ENCODE measurements at regions not wholly inside any gene's neighbourhood (a gene's known extent, or its start where the extent isn't known, plus 50 kb on each side); places are given as distances from the start of the nearest gene placed in this dataset.

- Histone ChIP-seq H3K36me3 (no peaks in the 10 kb centered on the region), H3K27ac (no peak overlapping the region), H3K4me3 (no peak overlapping the region), H3K27me3 (no peaks in the 10 kb centered on the region), H3K9me3 (no peaks in the 10 kb centered on the region), H3K4me1 (no peaks in the 10 kb centered on the region)
- TF ChIP-seq CTCF (IDR thresholded peaks at IDR 0.05) (no peak), POLR2A (IDR thresholded peaks at IDR 0.05) (no peak)
- DNase-seq, result no peak
- intact Hi-C loops (cut with DNase I; ENCODE audit: low total_unique reads), result no loop called here
Observed at GRCh38 chr9:89916001-89916597, 311.3 kb downstream of the GADD45G start.

- Histone ChIP-seq H3K9me3 (no peaks in the 10 kb centered on the region), H3K4me3 (no peak overlapping the region), H3K4me1 (no peaks in the 10 kb centered on the region), H3K27ac (no peak overlapping the region), H3K27me3 (no peaks in the 10 kb centered on the region), H3K36me3 (no peaks in the 10 kb centered on the region)
- TF ChIP-seq POLR2A (IDR thresholded peaks at IDR 0.05) (no peak), CTCF (IDR thresholded peaks at IDR 0.05) (no peak)
- DNase-seq, result no peak
- intact Hi-C loops (cut with DNase I; ENCODE audit: low total_unique reads), result no loop called here
Observed at GRCh38 chr9:89917861-89918260, 313.0 kb downstream of the GADD45G start.

DNA sequence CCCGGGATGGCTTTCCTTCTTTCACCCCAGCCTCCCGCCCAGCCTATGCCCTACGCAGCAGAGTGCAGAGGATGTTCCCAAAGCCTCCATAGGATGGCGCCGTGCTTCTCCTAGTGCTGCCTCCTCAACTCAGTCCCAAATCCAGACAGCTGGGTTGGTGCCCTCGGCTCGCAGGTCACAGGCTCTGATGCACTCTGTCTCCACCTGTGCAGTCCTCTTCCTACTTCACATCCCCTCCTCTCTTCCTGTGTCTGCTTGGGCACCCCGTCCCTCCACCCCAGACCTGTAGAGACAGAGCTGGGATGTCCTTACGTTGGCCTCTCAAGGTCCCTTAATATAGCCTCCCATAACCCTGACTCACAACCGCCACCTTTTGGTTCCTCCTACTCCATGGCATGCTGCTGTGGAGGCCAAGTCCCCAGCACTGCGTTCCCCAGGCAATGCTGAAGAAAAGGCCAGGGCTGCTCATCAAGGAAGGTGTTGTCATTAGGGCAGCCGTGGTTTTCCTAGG, 314.4 kb downstream of the GADD45G start:
- Histone ChIP-seq H3K27ac (no peak overlapping the region), H3K4me1 (no peaks in the 10 kb centered on the region), H3K27me3 (no peaks in the 10 kb centered on the region), H3K9me3 (no peaks in the 10 kb centered on the region), H3K4me3 (no peak overlapping the region), H3K36me3 (no peaks in the 10 kb centered on the region)
- intact Hi-C loops (cut with DNase I; ENCODE audit: low total_unique reads), result no loop called here
- TF ChIP-seq CTCF (IDR thresholded peaks at IDR 0.05) (peak in 1 of 4 experiments; percentile 8), POLR2A (IDR thresholded peaks at IDR 0.05) (no peak)
- no peak for DNase-seq

DNA sequence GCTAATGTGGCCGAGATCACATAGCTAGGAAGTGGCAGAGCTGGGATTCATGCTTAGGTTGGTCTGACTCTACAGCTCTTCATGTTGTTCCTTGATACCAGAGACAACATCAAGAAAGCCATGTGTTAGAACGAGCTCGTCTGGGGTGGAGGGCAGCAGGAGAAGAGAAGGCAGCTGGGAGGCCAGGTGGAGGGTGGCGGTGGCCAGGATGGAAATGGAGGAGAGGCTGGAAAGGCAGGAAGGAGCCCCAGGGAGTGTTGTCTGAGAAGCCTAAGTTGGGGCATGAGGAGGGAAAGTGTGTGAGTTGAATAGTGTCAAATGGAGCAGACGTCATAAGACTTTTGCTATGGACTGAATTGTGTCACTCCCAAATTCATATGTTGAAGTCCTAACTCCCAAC, 315.3 kb downstream of the GADD45G start:
- Histone ChIP-seq H3K27me3 (no peaks in the 10 kb centered on the region), H3K27ac (no peak overlapping the region), H3K9me3 (no peaks in the 10 kb centered on the region), H3K4me3 (no peak overlapping the region), H3K4me1 (no peaks in the 10 kb centered on the region), H3K36me3 (no peaks in the 10 kb centered on the region)
- no peak for TF ChIP-seq CTCF (IDR thresholded peaks at IDR 0.05)
- TF ChIP-seq POLR2A (IDR thresholded peaks at IDR 0.05), result no peak
- no peak for DNase-seq
- intact Hi-C loops (cut with DNase I; ENCODE audit: low total_unique reads), result no loop called here

DNA sequence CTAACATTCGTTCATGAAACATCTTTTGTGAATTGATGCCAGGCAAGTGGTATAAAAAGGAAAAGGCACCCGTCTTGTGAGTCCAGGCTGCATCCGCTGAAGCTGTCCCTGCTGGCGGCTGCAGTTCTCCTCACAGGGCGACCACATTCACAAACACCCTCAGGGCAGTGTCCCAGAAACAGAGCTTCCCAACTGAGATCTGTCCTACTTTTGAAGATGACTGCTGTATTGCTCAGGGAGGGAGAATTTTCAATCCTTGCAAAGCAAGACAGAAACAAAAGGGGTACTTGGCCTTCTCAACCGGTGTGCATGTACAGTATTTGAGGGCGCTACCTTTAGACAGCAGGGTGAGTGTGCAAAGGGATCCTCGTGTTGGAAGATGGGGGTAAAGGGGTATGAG, 316.1 kb downstream of the GADD45G start:
- Histone ChIP-seq H3K36me3 (no peaks in the 10 kb centered on the region), H3K27me3 (no peaks in the 10 kb centered on the region), H3K27ac (no peak overlapping the region), H3K9me3 (no peaks in the 10 kb centered on the region), H3K4me3 (no peak overlapping the region), H3K4me1 (no peaks in the 10 kb centered on the region)
- intact Hi-C loops (cut with DNase I; ENCODE audit: low total_unique reads), result no loop called here
- DNase-seq, result no peak
- no peak for TF ChIP-seq POLR2A (IDR thresholded peaks at IDR 0.05)
- TF ChIP-seq CTCF (IDR thresholded peaks at IDR 0.05), result no peak
